HG03342 (cell line): ENCODE measurements at regions not wholly inside any gene's neighbourhood (a gene's known extent, or its start where the extent isn't known, plus 50 kb on each side); places are given as distances from the start of the nearest gene placed in this dataset.

Source experiments
- ATAC-seq: cut with Tn5 transposase; IDR thresholded peaks from one replicate; pipeline ENCODE4 v1.9.1; 2021; ENCODE audit warnings: mild to moderate bottlenecking, moderate library complexity; ENCODE audit not compliant: unreplicated experiment

DNA sequence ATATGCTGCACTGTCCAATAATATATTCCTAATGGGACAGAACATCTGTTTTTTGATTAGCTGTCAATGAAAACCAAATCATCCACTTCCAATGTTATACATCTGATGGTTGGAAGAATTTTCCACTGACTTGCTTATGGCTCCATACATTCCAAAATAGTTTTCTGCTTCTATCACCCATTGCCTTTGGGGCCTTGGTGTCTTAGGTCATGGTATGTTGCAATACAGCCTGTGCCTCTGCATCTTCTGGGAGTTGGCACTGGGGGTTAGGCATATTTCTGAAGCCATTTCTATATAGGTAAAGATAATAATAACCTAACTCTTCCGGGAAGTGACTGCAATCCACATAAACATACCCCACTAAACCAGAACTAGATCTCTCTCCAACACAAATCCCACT, 53.2 kb upstream of the NR3C2 start:
- ATAC-seq: no peak
